ENCODE measurements at regions not wholly inside any gene's neighbourhood (a gene's known extent, or its start where the extent isn't known, plus 50 kb on each side); places are given as distances from the start of the nearest gene placed in this dataset.

DNA sequence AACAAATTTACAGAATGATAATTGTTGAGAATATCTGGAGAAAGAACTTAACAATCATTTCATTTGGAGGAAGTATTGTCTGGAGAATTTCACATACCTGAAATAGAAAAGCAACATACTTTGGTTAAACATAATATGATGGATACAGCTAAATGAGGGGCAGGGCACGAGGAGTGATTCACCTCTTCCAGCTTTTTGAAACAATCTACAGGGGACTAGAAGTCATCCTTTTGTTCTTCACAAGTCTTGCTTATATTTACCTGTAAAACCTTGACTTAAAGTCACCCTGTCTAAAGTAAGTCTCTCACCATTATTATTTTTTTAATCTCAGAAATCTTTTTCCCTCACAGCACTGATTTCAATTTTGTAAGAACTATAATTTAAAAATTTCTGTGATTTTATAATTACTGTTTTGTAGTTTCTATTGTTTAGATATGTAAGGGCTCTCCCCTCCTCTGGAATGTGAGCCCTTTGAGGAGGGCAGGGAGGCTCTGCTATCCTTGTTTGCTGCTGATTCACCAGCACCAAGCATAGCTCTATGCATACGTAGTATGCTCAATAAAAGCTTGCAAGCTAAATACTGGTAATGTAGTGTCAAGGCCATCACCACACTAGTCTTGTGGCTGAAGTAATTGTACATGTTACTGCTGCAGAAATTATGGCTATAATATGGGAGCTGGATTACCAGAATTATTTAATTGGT, 193.9 kb upstream of the THRB start:
- TF ChIP-seq, protein P1, sequence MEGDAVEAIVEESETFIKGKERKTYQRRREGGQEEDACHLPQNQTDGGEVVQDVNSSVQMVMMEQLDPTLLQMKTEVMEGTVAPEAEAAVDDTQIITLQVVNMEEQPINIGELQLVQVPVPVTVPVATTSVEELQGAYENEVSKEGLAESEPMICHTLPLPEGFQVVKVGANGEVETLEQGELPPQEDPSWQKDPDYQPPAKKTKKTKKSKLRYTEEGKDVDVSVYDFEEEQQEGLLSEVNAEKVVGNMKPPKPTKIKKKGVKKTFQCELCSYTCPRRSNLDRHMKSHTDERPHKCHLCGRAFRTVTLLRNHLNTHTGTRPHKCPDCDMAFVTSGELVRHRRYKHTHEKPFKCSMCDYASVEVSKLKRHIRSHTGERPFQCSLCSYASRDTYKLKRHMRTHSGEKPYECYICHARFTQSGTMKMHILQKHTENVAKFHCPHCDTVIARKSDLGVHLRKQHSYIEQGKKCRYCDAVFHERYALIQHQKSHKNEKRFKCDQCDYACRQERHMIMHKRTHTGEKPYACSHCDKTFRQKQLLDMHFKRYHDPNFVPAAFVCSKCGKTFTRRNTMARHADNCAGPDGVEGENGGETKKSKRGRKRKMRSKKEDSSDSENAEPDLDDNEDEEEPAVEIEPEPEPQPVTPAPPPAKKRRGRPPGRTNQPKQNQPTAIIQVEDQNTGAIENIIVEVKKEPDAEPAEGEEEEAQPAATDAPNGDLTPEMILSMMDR (optimal IDR thresholded peaks at IDR 0.05 in 1 of 3, IDR thresholded peaks at IDR 0.05 in 1 of 3, conservative IDR thresholded peaks at IDR 0.05 in 1 of 3; ENCODE audit: extremely low read depth in 1 of 3, insufficient read depth in 2 of 3, low read length in 3 of 3): no peak
- TF ChIP-seq EZH2 (IDR thresholded peaks at IDR 0.05; ENCODE audit: low read length): no peak
